Mesothelial cell of epicardium (in vitro differentiated cells): ENCODE measurements at regions not wholly inside any gene's neighbourhood (a gene's known extent, or its start where the extent isn't known, plus 50 kb on each side); places are given as distances from the start of the nearest gene placed in this dataset.

Source experiments
- DNase-seq, 2 experiments: peaks; one replicate each; pipeline ENCODE4 v3.0.0; 2021; ENCODE audit warnings: low spot score in 2 of 2; ENCODE audit not compliant: unreplicated experiment in 2 of 2
- H3K27ac Mint-ChIP-seq: 2 replicates; pipeline ENCODE4 v1.8.0; 2021; ENCODE audit warnings: mixed read lengths
- H3K27me3 Mint-ChIP-seq: 2 replicates; pipeline ENCODE4 v1.8.0; 2021; ENCODE audit warnings: low read depth, mixed read lengths
- H3K36me3 Mint-ChIP-seq: 2 replicates; pipeline ENCODE4 v1.8.0; 2021; ENCODE audit warnings: mixed read lengths
- H3K4me1 Mint-ChIP-seq: 2 replicates; pipeline ENCODE4 v1.8.0; 2021; ENCODE audit warnings: mixed read lengths
- H3K4me3 Mint-ChIP-seq: 2 replicates; pipeline ENCODE4 v1.8.0; 2021; ENCODE audit warnings: mild to moderate bottlenecking, moderate library complexity, mixed read lengths
- H3K9me3 Mint-ChIP-seq: 2 replicates; pipeline ENCODE4 v1.8.0; 2021; ENCODE audit warnings: mixed read lengths
- TF ChIP-seq, protein P1 (sequence below): fragments of 200-600 bp; sonication (generic); IDR thresholded peaks from one replicate; pipeline ENCODE4 v1.5.0; 2021; ENCODE audit warnings: antibody characterized with exemption; ENCODE audit not compliant: unreplicated experiment

DNA sequence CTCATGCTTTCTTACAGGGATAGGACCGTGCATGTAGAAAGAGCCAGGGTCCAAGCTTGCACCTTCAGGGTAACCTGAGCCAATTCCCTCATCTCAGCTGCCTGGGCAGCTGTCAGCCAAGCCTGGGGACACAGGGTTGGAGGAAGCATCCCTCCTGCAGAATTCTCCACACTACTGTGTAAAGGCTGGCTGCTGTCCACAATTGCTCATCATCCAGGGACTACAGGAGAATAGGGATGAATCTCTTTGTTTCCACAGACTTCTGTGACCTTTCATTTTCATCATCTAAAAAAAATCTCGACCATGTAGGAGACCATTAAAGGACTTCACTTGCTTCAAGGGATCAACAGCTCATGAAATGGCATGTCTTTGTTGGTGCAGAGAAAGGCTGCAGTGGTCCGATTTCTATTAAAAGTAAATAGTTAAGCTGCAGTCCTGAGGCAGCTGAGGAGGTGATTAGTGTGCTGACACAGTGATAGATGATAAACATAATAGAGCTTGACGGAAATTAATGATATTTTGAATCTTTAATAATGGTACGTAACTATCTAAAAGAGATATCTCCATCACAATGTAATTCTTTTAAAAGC lies 74.4 kb upstream of the COPS8 start:
- peaks cover 8% of the 10 kb centered on the region for H3K9me3 Mint-ChIP-seq
- TF ChIP-seq, protein P1, sequence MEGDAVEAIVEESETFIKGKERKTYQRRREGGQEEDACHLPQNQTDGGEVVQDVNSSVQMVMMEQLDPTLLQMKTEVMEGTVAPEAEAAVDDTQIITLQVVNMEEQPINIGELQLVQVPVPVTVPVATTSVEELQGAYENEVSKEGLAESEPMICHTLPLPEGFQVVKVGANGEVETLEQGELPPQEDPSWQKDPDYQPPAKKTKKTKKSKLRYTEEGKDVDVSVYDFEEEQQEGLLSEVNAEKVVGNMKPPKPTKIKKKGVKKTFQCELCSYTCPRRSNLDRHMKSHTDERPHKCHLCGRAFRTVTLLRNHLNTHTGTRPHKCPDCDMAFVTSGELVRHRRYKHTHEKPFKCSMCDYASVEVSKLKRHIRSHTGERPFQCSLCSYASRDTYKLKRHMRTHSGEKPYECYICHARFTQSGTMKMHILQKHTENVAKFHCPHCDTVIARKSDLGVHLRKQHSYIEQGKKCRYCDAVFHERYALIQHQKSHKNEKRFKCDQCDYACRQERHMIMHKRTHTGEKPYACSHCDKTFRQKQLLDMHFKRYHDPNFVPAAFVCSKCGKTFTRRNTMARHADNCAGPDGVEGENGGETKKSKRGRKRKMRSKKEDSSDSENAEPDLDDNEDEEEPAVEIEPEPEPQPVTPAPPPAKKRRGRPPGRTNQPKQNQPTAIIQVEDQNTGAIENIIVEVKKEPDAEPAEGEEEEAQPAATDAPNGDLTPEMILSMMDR, result no peak
- H3K27ac Mint-ChIP-seq, result no peak overlapping the region
- DNase-seq, result no peak
- no peak overlapping the region for H3K4me3 Mint-ChIP-seq
- peaks cover 4% of the 10 kb centered on the region for H3K36me3 Mint-ChIP-seq
- no peaks in the 10 kb centered on the region for H3K27me3 Mint-ChIP-seq
- peaks cover 32% of the 10 kb centered on the region for H3K4me1 Mint-ChIP-seq

DNA sequence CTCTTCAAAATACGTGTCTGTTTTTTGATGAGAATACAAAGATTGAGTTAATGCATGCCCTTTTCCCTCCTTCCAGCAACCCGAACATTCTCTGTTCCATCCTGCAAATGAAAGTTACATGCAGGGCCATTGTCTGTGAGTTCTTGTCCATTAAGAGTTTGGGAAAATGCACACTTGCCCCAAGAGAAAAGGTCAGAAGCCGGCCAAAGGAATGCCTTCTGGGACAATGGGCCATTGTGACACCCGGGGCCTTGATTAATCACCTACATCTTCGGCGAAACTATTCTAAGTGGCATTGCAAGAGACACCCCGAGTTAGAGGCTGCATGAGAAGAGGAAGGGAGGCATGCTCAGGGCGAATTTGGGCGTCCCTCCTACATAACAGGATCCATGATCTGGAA lies 73.7 kb upstream of the COPS8 start:
- Mint-ChIP-seq H3K4me3 (no peak overlapping the region), H3K9me3 (peaks cover 10% of the 10 kb centered on the region), H3K27ac (peak overlapping the region; percentile 24), H3K27me3 (no peaks in the 10 kb centered on the region), H3K36me3 (peaks cover 4% of the 10 kb centered on the region), H3K4me1 (peaks cover 39% of the 10 kb centered on the region)
- DNase-seq, result no peak
- TF ChIP-seq, protein P1, result no peak

DNA sequence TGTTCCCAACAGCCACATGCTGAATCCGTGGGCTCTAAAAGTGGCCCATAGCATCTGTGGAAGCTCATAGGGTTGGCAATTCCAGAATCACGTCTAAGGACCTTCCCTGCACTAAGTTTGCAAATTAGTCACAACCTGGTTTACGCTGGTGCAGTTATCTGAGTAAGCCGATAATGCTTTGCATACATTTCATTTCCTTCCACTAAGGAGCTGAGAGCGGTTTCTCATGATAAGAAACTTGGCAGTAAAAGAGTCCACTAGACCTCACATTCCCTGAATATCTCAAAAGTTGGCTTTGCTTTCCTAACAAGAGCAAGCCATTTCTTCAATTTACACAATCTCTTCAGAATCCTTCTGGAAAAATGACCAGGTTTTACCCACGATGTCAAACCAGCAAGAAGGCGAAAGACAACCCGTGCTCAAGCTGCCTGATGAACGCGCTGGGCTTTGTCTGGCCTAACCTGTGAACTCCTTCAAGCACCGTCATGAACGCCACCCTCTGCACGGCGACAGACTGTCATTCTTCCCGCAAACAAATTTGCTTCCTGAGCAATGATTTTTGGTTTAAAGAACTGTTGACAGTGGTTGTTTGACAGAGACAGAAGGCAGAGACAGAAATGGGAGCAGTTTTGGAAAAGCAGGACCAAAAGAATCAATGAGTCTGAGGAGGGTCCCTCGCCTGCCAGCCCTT lies 73.0 kb upstream of the COPS8 start:
- no peaks in the 10 kb centered on the region for H3K27me3 Mint-ChIP-seq
- peaks cover 4% of the 10 kb centered on the region for H3K36me3 Mint-ChIP-seq
- peaks cover 12% of the 10 kb centered on the region for H3K9me3 Mint-ChIP-seq
- H3K27ac Mint-ChIP-seq, result peak overlapping the region; percentile 77
- TF ChIP-seq, protein P1, result no peak
- DNase-seq, result no peak
- H3K4me3 Mint-ChIP-seq, result no peak overlapping the region
- H3K4me1 Mint-ChIP-seq, result peaks cover 36% of the 10 kb centered on the region

DNA sequence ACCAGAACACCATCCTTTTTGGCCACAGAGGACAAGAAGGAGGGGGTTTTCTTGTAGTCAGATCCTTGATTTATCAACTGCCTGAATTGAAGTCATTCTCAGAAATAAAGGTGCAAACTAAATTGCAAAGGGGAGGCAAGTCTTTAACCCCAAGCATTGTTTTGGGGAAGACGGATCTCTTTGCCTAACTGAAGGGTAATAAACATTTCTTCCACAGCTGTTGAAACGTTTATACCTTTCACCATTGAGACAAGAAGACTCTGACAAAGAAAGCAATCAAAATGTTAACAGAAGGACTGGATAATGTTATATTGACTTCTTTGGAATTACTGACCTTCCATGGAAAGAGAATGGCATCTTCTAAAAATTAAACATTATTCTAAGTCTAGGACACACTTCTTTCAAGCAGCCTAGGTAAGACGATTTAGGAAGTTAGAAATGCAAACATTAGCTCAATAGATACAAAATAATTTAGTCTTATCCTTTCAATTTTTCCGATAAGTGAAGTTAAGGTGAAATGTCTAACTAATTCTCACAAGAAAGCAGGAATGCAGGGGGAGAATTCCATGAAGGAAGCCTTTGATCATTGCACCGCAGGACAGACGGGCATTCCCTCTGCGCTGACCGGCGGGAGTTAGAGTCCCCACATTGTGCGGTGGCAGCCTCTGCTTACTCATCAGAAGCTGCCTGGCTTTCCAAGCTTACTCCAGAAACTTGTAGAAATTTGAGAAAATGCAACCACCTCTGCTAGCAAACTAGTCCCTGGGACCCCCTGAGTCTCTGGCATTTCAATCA lies 69.4 kb upstream of the COPS8 start:
- DNase-seq, result no peak
- peaks cover 12% of the 10 kb centered on the region for H3K9me3 Mint-ChIP-seq
- H3K4me3 Mint-ChIP-seq, result no peak overlapping the region
- no peak overlapping the region for H3K27ac Mint-ChIP-seq
- no peaks in the 10 kb centered on the region for H3K27me3 Mint-ChIP-seq
- peaks cover 4% of the 10 kb centered on the region for H3K36me3 Mint-ChIP-seq
- peaks cover 38% of the 10 kb centered on the region for H3K4me1 Mint-ChIP-seq
- TF ChIP-seq, protein P1, result no peak

DNA sequence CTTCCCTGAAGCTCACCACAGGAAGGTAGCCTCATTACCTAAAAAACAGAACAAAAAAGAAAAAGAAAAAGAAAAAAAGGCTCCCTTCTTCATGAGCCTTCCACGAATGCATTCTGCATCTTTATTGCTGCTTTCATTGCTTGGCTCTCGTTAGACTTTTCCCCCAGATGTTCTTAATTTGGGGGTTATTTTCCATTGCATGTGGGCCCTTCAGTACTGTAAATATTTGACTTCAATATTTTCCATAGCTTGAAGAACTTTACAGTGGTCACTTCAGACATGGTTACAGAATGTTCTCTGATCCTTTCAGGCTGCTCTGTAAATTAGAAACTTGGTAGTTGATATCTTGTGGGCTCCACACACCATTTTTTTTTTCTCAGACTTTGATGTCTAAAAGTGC lies 65.6 kb upstream of the COPS8 start:
- TF ChIP-seq, protein P1, result no peak
- Mint-ChIP-seq H3K27me3 (no peaks in the 10 kb centered on the region), H3K9me3 (peaks cover 11% of the 10 kb centered on the region), H3K4me3 (no peak overlapping the region), H3K27ac (peak overlapping the region; percentile 84), H3K4me1 (peaks cover 18% of the 10 kb centered on the region), H3K36me3 (peaks cover 6% of the 10 kb centered on the region)
- no peak for DNase-seq
